GM23338 (cell line): ENCODE measurements at regions not wholly inside any gene's neighbourhood (a gene's known extent, or its start where the extent isn't known, plus 50 kb on each side); places are given as distances from the start of the nearest gene placed in this dataset.

Experiments used
- ATAC-seq: fragments of 200-7000 bp; cut with Tn5 transposase; 3 replicates; pipeline ENCODE4 v1.9.1; 2020
- DNase-seq: peaks from one replicate; pipeline ENCODE4 v3.0.0-alpha.2; 2015; ENCODE audit warnings: low spot score
- H2AFZ ChIP-seq: fragments of 200-600 bp; sonication (generic); 2 replicates; pipeline ENCODE4 v1.8.0; 2016; ENCODE audit warnings: antibody characterized with exemption, mild to moderate bottlenecking, moderate library complexity
- H3F3A ChIP-seq: fragments of 200-600 bp; sonication (generic); replicated peaks from 2 replicates; pipeline ENCODE4 v1.8.0; 2017; ENCODE audit warnings: antibody characterized with exemption, mixed run types, low read depth
- H3K27ac ChIP-seq: fragments of 200-600 bp; sonication (generic); 2 replicates; pipeline ENCODE4 v1.6.1; 2016; ENCODE audit warnings: low read depth
- H3K27me3 ChIP-seq: fragments of 200-600 bp; sonication (generic); 2 replicates; pipeline ENCODE4 v1.8.0; 2016; ENCODE audit warnings: mild to moderate bottlenecking, mixed run types, moderate library complexity; ENCODE audit not compliant: insufficient read depth
- H3K36me3 ChIP-seq: fragments of 200-600 bp; sonication (generic); 2 replicates; pipeline ENCODE4 v1.8.0; 2016; ENCODE audit warnings: mild to moderate bottlenecking; ENCODE audit not compliant: insufficient read depth
- H3K4me1 ChIP-seq: fragments of 200-600 bp; sonication (generic); 2 replicates; pipeline ENCODE4 v1.8.0; 2016; ENCODE audit warnings: mild to moderate bottlenecking, moderate library complexity; ENCODE audit not compliant: insufficient read depth
- H3K4me2 ChIP-seq: fragments of 200-600 bp; sonication (generic); 2 replicates; pipeline ENCODE4 v1.7.1; 2017; ENCODE audit warnings: mixed run types
- H3K4me3 ChIP-seq: fragments of 200-600 bp; sonication (generic); 2 replicates; pipeline ENCODE4 v1.6.1; 2016; ENCODE audit warnings: mixed run types
- H3K79me2 ChIP-seq: fragments of 200-600 bp; sonication (generic); replicated peaks from 2 replicates; pipeline ENCODE4 v1.8.0; 2017; ENCODE audit warnings: mild to moderate bottlenecking; ENCODE audit not compliant: insufficient read depth
- H3K9me2 ChIP-seq: fragments of 200-600 bp; sonication (generic); 2 replicates; pipeline ENCODE4 v1.8.0; 2017; ENCODE audit not compliant: insufficient read depth
- H4K20me1 ChIP-seq: fragments of 200-600 bp; sonication (generic); replicated peaks from 2 replicates; pipeline ENCODE4 v1.8.0; 2017; ENCODE audit warnings: mild to moderate bottlenecking; ENCODE audit not compliant: insufficient read depth
- H3K27ac Mint-ChIP-seq: 2 replicates; pipeline ENCODE4 v1.8.0; 2020; ENCODE audit warnings: inconsistent platforms, mild to moderate bottlenecking, moderate library complexity, mixed read lengths
- H3K27me3 Mint-ChIP-seq: 3 replicates; pipeline ENCODE4 v1.8.0; 2022; ENCODE audit warnings: low read depth, mild to moderate bottlenecking, moderate library complexity, mixed read lengths, inconsistent platforms; ENCODE audit not compliant: insufficient read depth, poor library complexity
- H3K36me3 Mint-ChIP-seq: 3 replicates; pipeline ENCODE4 v1.8.0; 2021; ENCODE audit warnings: low read depth, mild to moderate bottlenecking, inconsistent platforms, moderate library complexity, mixed read lengths
- H3K4me1 Mint-ChIP-seq: 3 replicates; pipeline ENCODE4 v1.8.0; 2020; ENCODE audit warnings: mild to moderate bottlenecking, inconsistent platforms, mixed read lengths
- H3K4me3 Mint-ChIP-seq: 3 replicates; pipeline ENCODE4 v1.8.0; 2021; ENCODE audit warnings: moderate library complexity, mild to moderate bottlenecking, inconsistent platforms, mixed read lengths
- H3K9me3 Mint-ChIP-seq: 3 replicates; pipeline ENCODE4 v1.8.0; 2020; ENCODE audit warnings: moderate library complexity, mild to moderate bottlenecking, inconsistent platforms, mixed read lengths
- JUNB ChIP-seq: IDR thresholded peaks from one replicate; pipeline ENCODE4 v1.6.1; 2016; ENCODE audit warnings: antibody characterized with exemption; ENCODE audit not compliant: unreplicated experiment
- POLR2AphosphoS5 ChIP-seq: IDR thresholded peaks from 2 replicates; pipeline ENCODE4 v1.6.1; 2016; ENCODE audit warnings: antibody characterized with exemption, low read depth
- STAT1 ChIP-seq: IDR thresholded peaks from one replicate; pipeline ENCODE4 v1.6.1; 2016; ENCODE audit warnings: antibody characterized with exemption; ENCODE audit not compliant: unreplicated experiment
- ZNF114 ChIP-seq: fragments of 250-450 bp; sonication (Bioruptor Pico); IDR thresholded peaks from 2 replicates; pipeline ENCODE4 v1.5.0; 2020; ENCODE audit warnings: mild to moderate bottlenecking, moderate library complexity
- ZNF331 ChIP-seq: fragments of 250-450 bp; sonication (Bioruptor Pico); IDR thresholded peaks from 2 replicates; pipeline ENCODE4 v1.5.0; 2020; ENCODE audit warnings: low read depth, mild to moderate bottlenecking, moderate library complexity
- TF ChIP-seq, protein P1 (sequence below): IDR thresholded peaks from one replicate; pipeline ENCODE4 v1.6.1; 2018; ENCODE audit warnings: antibody characterized with exemption; ENCODE audit not compliant: unreplicated experiment
- TF ChIP-seq, protein P2 (sequence below), 2 experiments: fragments of 200-600 bp in 1 of 2; sonication (generic) in 1 of 2; conservative IDR thresholded peaks; 2 replicates each; pipeline versions ENCODE4 v1.5.1 to v1.6.1; 2016 to 2017; ENCODE audit warnings: antibody characterized with exemption in 2 of 2, low read depth in 2 of 2, mild to moderate bottlenecking in 2 of 2, moderate library complexity in 1 of 2
- TF ChIP-seq, protein P3 (sequence below): fragments of 250-450 bp; sonication (Bioruptor Pico); IDR thresholded peaks from 2 replicates; pipeline ENCODE4 v1.5.0; 2020; ENCODE audit warnings: mild to moderate bottlenecking, moderate library complexity

DNA sequence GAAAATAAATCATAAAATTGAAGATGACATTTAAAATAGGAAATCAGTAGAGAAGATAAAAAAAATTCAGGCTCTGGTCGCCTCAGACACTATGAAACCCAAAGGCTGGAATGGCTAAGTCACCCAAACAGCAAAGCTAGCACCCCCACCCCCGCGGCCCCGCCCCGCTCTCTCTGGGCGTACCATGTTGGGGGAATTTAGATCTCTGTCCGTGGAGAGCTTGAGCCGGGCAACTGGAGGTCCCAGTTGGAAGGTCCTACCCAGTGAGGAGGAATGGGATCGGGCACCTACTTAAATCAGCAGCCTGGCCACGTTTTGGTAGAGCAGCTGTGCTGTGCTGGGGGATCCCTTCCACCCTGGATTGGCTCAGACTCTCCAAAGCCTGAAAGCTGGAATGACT lies 150.6 kb upstream of the ANKRD55 start:
- H3K79me2 ChIP-seq, result no peaks in the 10 kb centered on the region
- Mint-ChIP-seq H3K27me3 (peaks cover 3% of the 10 kb centered on the region), H3K4me3 (no peak overlapping the region), H3K9me3 (no peaks in the 10 kb centered on the region), H3K27ac (no peak overlapping the region), H3K4me1 (peaks cover 5% of the 10 kb centered on the region), H3K36me3 (no peaks in the 10 kb centered on the region)
- no peaks in the 10 kb centered on the region for H3K36me3 ChIP-seq
- H3K9me2 ChIP-seq, result peaks cover 9% of the 10 kb centered on the region; the same call in 1 of the 2 replicates
- H3K4me2 ChIP-seq, result no peak overlapping the region
- no peak overlapping the region for H3K27ac ChIP-seq
- no peak overlapping the region for H3K4me3 ChIP-seq
- H2AFZ ChIP-seq, result peak overlapping the region; percentile 69
- H4K20me1 ChIP-seq, result no peaks in the 10 kb centered on the region
- TF ChIP-seq POLR2AphosphoS5, result no peak
- TF ChIP-seq, protein P1, sequence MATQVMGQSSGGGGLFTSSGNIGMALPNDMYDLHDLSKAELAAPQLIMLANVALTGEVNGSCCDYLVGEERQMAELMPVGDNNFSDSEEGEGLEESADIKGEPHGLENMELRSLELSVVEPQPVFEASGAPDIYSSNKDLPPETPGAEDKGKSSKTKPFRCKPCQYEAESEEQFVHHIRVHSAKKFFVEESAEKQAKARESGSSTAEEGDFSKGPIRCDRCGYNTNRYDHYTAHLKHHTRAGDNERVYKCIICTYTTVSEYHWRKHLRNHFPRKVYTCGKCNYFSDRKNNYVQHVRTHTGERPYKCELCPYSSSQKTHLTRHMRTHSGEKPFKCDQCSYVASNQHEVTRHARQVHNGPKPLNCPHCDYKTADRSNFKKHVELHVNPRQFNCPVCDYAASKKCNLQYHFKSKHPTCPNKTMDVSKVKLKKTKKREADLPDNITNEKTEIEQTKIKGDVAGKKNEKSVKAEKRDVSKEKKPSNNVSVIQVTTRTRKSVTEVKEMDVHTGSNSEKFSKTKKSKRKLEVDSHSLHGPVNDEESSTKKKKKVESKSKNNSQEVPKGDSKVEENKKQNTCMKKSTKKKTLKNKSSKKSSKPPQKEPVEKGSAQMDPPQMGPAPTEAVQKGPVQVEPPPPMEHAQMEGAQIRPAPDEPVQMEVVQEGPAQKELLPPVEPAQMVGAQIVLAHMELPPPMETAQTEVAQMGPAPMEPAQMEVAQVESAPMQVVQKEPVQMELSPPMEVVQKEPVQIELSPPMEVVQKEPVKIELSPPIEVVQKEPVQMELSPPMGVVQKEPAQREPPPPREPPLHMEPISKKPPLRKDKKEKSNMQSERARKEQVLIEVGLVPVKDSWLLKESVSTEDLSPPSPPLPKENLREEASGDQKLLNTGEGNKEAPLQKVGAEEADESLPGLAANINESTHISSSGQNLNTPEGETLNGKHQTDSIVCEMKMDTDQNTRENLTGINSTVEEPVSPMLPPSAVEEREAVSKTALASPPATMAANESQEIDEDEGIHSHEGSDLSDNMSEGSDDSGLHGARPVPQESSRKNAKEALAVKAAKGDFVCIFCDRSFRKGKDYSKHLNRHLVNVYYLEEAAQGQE, result no peak
- no peak for TF ChIP-seq ZNF114 (CRISPR knock-in tag)
- TF ChIP-seq STAT1, result no peak
- TF ChIP-seq ZNF331 (CRISPR knock-in tag), result no peak
- TF ChIP-seq, protein P2, sequence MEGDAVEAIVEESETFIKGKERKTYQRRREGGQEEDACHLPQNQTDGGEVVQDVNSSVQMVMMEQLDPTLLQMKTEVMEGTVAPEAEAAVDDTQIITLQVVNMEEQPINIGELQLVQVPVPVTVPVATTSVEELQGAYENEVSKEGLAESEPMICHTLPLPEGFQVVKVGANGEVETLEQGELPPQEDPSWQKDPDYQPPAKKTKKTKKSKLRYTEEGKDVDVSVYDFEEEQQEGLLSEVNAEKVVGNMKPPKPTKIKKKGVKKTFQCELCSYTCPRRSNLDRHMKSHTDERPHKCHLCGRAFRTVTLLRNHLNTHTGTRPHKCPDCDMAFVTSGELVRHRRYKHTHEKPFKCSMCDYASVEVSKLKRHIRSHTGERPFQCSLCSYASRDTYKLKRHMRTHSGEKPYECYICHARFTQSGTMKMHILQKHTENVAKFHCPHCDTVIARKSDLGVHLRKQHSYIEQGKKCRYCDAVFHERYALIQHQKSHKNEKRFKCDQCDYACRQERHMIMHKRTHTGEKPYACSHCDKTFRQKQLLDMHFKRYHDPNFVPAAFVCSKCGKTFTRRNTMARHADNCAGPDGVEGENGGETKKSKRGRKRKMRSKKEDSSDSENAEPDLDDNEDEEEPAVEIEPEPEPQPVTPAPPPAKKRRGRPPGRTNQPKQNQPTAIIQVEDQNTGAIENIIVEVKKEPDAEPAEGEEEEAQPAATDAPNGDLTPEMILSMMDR (conservative IDR thresholded peaks at IDR 0.05; ENCODE audit: low read depth in 2 of 2), result no peak
- DNase-seq (no peak), ATAC-seq (no peak)
- no peaks in the 10 kb centered on the region for H3K27me3 ChIP-seq
- no peaks in the 10 kb centered on the region for H3F3A ChIP-seq
- peaks cover 5% of the 10 kb centered on the region for H3K4me1 ChIP-seq

DNA sequence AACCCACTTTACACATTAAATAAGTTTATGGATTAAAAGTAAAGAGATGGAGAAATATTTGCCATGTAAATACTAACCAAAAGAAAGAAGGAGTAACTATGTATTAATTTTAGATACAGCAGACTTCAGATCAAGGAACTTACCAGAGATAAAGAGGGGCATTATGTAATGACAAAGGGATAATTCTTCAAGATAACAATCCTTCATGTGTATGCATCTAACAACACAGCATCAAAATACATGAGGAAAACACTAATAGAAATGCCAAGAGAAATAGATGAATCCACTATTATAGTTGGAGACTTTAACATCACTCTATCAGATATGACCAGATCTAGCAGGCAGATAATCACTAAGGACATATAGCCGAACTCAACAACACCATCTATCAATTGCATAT lies 149.8 kb upstream of the ANKRD55 start:
- no peaks in the 10 kb centered on the region for H3K27me3 ChIP-seq
- peaks cover 3% of the 10 kb centered on the region for H3K27me3 Mint-ChIP-seq
- no peak for TF ChIP-seq JUNB
- TF ChIP-seq, protein P3, sequence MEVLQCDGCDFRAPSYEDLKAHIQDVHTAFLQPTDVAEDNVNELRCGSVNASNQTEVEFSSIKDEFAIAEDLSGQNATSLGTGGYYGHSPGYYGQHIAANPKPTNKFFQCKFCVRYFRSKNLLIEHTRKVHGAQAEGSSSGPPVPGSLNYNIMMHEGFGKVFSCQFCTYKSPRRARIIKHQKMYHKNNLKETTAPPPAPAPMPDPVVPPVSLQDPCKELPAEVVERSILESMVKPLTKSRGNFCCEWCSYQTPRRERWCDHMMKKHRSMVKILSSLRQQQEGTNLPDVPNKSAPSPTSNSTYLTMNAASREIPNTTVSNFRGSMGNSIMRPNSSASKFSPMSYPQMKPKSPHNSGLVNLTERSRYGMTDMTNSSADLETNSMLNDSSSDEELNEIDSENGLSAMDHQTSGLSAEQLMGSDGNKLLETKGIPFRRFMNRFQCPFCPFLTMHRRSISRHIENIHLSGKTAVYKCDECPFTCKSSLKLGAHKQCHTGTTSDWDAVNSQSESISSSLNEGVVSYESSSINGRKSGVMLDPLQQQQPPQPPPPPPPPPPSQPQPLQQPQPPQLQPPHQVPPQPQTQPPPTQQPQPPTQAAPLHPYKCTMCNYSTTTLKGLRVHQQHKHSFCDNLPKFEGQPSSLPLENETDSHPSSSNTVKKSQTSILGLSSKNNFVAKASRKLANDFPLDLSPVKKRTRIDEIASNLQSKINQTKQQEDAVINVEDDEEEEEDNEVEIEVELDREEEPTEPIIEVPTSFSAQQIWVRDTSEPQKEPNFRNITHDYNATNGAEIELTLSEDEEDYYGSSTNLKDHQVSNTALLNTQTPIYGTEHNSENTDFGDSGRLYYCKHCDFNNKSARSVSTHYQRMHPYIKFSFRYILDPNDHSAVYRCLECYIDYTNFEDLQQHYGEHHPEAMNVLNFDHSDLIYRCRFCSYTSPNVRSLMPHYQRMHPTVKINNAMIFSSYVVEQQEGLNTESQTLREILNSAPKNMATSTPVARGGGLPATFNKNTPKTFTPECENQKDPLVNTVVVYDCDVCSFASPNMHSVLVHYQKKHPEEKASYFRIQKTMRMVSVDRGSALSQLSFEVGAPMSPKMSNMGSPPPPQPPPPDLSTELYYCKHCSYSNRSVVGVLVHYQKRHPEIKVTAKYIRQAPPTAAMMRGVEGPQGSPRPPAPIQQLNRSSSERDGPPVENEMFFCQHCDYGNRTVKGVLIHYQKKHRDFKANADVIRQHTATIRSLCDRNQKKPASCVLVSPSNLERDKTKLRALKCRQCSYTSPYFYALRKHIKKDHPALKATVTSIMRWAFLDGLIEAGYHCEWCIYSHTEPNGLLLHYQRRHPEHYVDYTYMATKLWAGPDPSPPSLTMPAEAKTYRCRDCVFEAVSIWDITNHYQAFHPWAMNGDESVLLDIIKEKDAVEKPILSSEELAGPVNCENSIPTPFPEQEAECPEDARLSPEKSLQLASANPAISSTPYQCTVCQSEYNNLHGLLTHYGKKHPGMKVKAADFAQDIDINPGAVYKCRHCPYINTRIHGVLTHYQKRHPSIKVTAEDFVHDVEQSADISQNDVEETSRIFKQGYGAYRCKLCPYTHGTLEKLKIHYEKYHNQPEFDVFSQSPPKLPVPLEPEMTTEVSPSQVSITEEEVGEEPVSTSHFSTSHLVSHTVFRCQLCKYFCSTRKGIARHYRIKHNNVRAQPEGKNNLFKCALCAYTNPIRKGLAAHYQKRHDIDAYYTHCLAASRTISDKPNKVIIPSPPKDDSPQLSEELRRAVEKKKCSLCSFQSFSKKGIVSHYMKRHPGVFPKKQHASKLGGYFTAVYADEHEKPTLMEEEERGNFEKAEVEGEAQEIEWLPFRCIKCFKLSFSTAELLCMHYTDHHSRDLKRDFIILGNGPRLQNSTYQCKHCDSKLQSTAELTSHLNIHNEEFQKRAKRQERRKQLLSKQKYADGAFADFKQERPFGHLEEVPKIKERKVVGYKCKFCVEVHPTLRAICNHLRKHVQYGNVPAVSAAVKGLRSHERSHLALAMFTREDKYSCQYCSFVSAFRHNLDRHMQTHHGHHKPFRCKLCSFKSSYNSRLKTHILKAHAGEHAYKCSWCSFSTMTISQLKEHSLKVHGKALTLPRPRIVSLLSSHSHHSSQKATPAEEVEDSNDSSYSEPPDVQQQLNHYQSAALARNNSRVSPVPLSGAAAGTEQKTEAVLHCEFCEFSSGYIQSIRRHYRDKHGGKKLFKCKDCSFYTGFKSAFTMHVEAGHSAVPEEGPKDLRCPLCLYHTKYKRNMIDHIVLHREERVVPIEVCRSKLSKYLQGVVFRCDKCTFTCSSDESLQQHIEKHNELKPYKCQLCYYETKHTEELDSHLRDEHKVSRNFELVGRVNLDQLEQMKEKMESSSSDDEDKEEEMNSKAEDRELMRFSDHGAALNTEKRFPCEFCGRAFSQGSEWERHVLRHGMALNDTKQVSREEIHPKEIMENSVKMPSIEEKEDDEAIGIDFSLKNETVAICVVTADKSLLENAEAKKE (CRISPR knock-in tag), result no peak
- TF ChIP-seq STAT1, result no peak
- TF ChIP-seq ZNF114 (CRISPR knock-in tag), result no peak

More for the DNA sequence above, 149.8 kb upstream of the ANKRD55 start:
- H3K4me3 ChIP-seq, result no peak overlapping the region
- H3K79me2 ChIP-seq, result no peaks in the 10 kb centered on the region
- H3K4me1 Mint-ChIP-seq, result peaks cover 5% of the 10 kb centered on the region
- ATAC-seq (no peak), DNase-seq (no peak)
- no peak overlapping the region for H3K27ac ChIP-seq
- H3K9me3 Mint-ChIP-seq, result no peaks in the 10 kb centered on the region
- no peak overlapping the region for H3K27ac Mint-ChIP-seq
- H3K4me1 ChIP-seq, result peaks cover 5% of the 10 kb centered on the region
- H3K4me3 Mint-ChIP-seq, result no peak overlapping the region
- no peak overlapping the region for H2AFZ ChIP-seq
- no peaks in the 10 kb centered on the region for H3K36me3 ChIP-seq
- peaks cover 11% of the 10 kb centered on the region; the same call in 1 of the 2 replicates for H3K9me2 ChIP-seq
- no peaks in the 10 kb centered on the region for H3K36me3 Mint-ChIP-seq
- H3K4me2 ChIP-seq, result no peak overlapping the region
- no peaks in the 10 kb centered on the region for H4K20me1 ChIP-seq
- H3F3A ChIP-seq, result no peaks in the 10 kb centered on the region
